NCI-H146 treated with DMSO at 0.1 percent for 48 hours (cell line): ENCODE measurements at regions not wholly inside any gene's neighbourhood (a gene's known extent, or its start where the extent isn't known, plus 50 kb on each side); places are given as distances from the start of the nearest gene placed in this dataset.

ENCODE experiments used
- DNase-seq: peaks from one replicate; lab custom pipeline; 2025; ENCODE audit not compliant: unreplicated experiment; lab: John Stamatoyannopoulos, UW

- DNase-seq, result no peak
These were observed 979.4 kb downstream of the GALC start for GRCh38 chr14:87013583-87013982.

DNA sequence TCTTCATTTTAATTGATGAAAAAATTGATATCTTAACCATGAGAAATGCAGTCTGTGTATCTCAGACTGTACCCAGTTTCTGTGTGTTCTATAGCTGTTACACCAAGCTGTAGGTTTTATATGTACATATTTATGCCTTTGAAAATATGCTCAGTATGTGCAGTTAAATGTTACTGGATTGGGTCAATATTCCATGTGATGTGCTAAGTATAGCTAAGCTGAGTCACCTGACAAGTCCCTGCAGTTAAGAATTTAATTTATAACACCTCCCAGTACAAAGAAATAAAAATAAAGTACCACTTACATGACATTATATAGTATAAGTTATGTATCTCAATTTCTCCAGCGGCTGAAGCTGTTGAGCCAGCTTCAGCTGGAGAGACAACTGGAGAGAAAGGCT lies 984.0 kb downstream of the GALC start:
- DNase-seq, result no peak

DNA sequence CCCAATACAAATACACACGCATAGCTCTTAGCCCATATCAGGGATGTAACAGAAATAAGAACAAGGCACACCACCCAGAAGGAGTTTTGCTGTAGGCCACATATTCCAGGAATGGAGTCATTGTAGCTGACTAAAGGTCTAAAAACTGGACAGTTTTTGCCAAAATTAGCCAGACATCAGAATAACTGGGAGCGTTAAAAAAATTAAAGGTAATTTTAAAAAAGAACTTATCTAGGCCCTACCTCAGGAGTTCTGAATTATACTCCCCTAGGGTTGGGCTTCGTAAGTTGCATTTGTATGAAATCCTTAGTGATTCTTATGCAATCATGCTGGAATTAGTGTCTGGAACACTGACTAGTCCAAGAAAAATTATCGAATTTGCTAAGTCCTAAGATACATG lies 987.7 kb downstream of the GALC start:
- no peak for DNase-seq

GRCh38 chr14:87002776-87003175 lies 990.2 kb downstream of the GALC start:
- DNase-seq, result no peak

GRCh38 chr14:87001333-87001732 lies 991.6 kb downstream of the GALC start:
- DNase-seq, result no peak

- DNase-seq, result no peak
These were observed 992.9 kb downstream of the GALC start for GRCh38 chr14:87000081-87000480.

GRCh38 chr14:86999036-86999435 lies 993.9 kb downstream of the GALC start:
- no peak for DNase-seq

GRCh38 chr14:86997271-86997670 lies 995.7 kb downstream of the GALC start:
- no peak for DNase-seq

- no peak for DNase-seq
These were observed 1002.6 kb downstream of the GALC start for GRCh38 chr14:86990396-86990795.

DNA sequence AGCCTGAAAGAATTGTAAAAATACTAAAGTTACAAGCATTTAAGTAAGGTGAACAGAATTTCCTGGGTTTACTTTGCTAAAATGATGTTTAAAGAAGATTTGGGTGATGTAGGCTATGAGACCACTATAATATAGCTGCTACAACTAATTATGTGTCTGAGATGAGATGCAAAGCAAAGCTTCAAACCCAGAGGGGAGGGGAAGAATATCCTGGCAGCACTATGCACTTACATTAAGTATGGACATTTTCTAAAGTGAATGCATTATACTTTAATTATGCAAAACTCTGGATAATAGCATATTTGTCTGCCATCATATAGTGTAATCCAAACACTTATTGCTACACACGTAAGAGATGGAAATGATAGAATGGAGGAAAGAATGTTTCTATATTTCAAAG lies 1003.7 kb downstream of the GALC start:
- DNase-seq, result no peak

- no peak for DNase-seq
These were observed 1005.0 kb downstream of the GALC start for GRCh38 chr14:86987966-86988365.

DNA sequence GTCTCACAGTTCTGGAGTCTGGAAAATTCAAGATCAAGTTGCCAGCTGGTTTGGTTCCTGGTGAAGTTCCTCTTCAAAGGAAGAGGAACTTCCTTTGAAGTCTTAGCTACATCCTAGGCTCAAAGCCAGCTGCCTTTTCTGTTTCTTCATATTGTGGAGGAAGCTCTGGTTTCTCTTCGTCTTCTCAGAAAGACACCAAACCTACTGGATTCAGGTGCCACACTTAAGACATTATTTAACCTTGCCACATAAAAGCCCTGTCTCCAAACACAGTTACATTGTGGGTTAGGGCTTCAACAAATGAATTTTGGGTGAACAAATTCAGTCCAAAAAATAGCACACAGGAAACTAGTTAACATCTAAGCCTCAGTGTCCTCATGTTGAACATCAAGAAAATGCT lies 1019.8 kb downstream of the GALC start:
- DNase-seq, result no peak

- DNase-seq, result no peak
These were observed 1021.7 kb downstream of the GALC start for GRCh38 chr14:86971292-86971691.

DNA sequence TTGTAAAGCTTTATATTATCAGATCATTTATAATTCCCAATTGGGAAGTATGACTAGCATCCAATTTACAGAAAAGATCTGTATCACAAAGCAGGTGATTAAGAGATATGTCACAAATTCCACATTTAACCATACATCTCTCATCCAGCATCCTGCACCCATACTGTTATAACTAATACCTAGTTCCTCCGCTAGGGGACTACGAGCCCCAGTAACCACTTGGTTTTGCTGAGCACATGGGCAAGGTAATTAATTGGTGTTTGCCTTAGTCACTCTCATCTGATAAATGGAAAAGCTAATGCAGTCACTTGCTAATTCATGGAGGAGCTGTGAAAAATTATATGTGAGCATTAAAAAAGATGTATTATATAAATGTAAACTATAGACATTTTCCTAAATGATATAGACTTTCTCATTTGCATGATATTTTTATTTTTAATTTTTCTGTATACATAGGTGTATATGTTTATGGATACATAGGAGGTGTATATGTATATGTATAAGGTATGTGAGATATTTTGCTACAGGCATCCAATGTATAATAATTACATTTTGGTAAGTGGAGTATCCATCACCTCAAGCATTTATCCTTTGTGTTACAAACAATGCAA lies 1031.8 kb downstream of the GALC start:
- DNase-seq, result no peak

DNA sequence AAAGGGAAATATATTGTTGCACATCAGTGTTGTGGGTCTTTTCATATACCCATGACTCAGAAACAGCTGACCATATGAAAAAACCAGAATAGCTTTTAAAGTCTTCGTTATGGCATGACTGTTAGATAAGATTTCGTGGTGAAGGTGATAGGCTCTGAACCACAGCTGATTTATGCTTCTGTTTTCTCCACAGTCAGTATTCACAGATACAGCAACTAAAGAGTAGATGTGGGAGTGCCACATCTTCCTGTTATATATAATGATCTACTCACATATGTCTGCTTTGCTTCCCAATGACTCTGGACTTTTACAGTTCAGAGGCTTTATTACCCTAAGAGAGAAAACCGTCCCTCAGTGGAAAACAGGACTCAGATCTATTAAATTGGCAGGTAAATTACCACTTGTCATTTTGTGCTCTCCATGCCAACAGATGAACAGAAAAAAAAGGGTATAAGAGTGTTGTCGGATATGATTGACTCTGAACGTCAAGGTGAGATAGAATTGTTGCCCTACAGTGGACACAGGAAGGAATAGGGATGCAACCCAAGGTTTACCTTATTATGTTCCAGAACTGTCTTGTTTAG lies 1037.1 kb downstream of the GALC start:
- no peak for DNase-seq

DNA sequence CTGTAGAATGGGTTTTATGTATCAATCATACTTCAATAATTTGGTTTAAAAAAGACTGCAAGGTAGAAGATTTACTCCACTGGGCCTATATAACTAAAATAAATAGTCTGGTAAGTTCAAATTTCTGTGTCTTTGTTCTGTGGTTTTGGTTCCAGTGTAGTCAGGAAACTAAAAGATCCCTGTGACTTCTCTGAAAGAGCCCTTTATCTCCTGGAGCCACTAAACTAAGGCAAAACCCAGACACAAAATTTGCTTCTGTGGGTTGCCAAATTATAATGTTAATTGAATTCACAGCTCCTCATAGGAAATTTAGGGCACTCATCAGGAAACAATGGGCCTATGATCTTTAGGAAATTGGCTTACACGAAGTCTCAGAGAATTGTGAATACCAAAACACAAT lies 1038.4 kb downstream of the GALC start:
- no peak for DNase-seq

DNA sequence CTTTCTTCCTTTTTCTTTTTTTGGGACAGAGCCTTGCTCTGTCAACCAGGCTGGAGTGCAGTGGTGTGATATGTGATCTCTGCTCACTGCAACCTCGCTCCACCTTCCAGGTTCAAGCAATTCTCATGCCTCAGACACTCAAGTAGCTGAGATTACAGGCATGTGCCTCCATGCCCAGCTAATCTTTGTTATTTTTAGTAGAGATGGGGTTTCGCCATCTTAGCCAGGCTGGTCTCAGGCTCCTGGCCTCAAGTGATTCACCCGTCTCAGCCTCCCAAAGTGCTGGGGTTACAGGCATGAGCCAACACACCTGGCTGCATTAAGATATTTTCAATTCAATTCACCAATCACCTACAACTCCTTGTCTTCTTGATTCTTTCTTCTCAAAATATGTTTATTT lies 1046.5 kb downstream of the GALC start:
- DNase-seq, result no peak

GRCh38 chr14:86944434-86944833 lies 1048.5 kb downstream of the GALC start:
- DNase-seq, result no peak

DNA sequence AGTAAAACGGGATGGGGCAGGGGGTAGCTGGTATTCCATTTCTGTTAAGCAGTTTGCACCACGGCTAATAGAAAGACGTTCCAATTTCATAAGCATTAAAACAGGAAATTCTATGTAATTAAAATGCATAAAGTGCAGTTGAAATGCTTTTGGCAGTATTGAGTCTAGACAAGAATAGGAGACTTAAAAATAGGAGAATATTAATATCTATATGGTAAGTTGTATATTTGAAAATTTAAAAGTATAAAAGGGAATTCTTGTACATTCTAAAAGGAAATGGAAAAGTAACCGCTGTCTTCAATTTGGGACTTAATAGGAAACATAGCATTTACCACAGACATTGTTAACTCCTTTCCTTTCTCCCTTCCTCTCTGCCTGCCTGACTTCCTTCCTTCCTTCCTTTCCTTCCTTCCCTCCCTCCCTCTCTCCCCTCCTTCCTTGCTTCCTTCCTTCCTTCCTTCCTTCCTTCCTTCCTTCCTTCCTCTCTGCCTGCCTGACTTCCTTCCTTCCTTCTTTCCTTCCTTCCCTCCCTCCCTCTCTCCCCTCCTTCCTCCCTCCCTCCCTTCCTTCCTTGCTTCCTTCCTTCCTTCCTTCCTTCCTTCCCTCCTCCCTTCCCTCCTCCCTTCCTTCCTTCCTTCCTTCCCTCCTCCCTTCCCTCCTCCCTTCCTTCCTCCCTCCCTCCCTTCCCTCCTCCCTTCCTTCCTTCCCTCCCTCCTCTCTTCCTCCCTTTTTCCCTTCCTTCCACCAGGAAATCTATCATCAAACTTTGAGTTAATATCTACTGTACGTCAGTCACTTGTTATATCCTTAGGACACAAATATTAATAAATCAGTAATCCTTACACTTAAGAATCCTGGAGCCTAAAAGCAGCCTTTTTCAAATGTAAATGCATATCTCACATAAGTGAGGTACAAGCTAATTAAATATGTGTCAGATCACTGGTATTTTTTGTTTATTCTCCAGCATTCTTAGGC lies 1049.3 kb downstream of the GALC start:
- no peak for DNase-seq

GRCh38 chr14:86942936-86943335 lies 1050.0 kb downstream of the GALC start:
- no peak for DNase-seq

GRCh38 chr14:86940106-86940505 lies 1052.9 kb downstream of the GALC start:
- DNase-seq, result no peak

DNA sequence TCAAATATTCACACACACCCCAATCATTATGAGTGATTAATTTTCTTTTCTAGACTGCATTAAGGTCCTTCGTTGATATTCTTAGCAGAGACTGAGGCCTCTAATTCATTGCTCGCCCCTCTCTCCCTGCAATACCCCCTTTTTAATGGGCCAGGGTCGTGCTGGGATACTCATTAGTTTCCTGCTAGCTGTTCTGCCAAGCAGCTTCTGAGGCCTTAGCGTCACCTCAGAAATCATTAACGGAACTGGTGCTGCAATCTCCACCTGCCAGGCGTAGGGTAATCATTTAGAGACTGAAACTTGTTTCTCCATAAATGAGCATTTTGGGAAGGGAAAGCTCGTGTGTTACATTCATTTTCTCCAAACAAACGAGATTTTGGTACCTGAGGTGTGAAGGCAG lies 1054.7 kb downstream of the GALC start:
- no peak for DNase-seq
